A549 (cell line): ENCODE measurements at regions not wholly inside any gene's neighbourhood (a gene's known extent, or its start where the extent isn't known, plus 50 kb on each side); places are given as distances from the start of the nearest gene placed in this dataset.

Source experiments
- ATAC-seq, 2 experiments: fragments of 200-7000 bp in 1 of 2; fragments of >200 bp in 1 of 2; cut with Nextera tagmentation in 1 of 2; cut with Tn5 transposase in 1 of 2; 3 replicates each; pipeline versions ENCODE4 v1.8.0 to v1.9.1; 2018 to 2020; ENCODE audit warnings: mild to moderate bottlenecking in 1 of 2, moderate library complexity in 1 of 2
- CTCF ChIA-PET: fragments of 300-600 bp; sonication (Branson Sonifier 250); formaldehyde crosslinking; extraction: SDS; loops from one replicate; lab custom pipeline; 2021; ENCODE audit warnings: antibody characterized with exemption, inconsistent platforms; lab: Yijun Ruan, JAX
- POLR2A ChIA-PET: fragments of 350-600 bp; formaldehyde crosslinking; extraction: SDS; loops from one replicate; lab custom pipeline; 2021; ENCODE audit warnings: antibody characterized with exemption, inconsistent platforms; lab: Yijun Ruan, JAX
- DNase-seq, 2 experiments: peaks; one replicate each; pipeline versions ENCODE4 v3.0.0 to v3.0.0-alpha.2; 2011 to 2016; ENCODE audit warnings: low read depth in 1 of 2, low spot score in 1 of 2
- FAIRE-seq: peaks from 2 replicates; lab custom pipeline; 2011; peaks lifted over from hg19 to GRCh38; lab: Jason Lieb, UNC
- H3K27ac ChIP-seq, 2 experiments: fragments of >200 bp; sonication (Bioruptor Twin); formaldehyde crosslinking; 3 replicates each; pipeline ENCODE4 v1.5.1; 2016 to 2017
- H3K4me1 ChIP-seq: fragments of >200 bp; sonication (Bioruptor Twin); formaldehyde crosslinking; 3 replicates; pipeline ENCODE4 v1.6.1; 2016
- H3K4me2 ChIP-seq: fragments of >200 bp; sonication (Bioruptor Twin); formaldehyde crosslinking; 3 replicates; pipeline ENCODE4 v1.6.1; 2016
- H3K4me3 ChIP-seq: fragments of >200 bp; sonication (Bioruptor Twin); formaldehyde crosslinking; 3 replicates; pipeline ENCODE4 v1.5.1; 2016
- H3K9me3 ChIP-seq: fragments of >200 bp; sonication (Bioruptor Twin); formaldehyde crosslinking; 3 replicates; pipeline ENCODE4 v1.6.1; 2016
- CBX2 ChIP-seq: fragments of 200-600 bp; sonication (generic); IDR thresholded peaks from 2 replicates; pipeline ENCODE4 v1.6.1; 2016; ENCODE audit warnings: low read depth, mild to moderate bottlenecking, borderline replicate concordance
- CEBPB ChIP-seq, 2 experiments: fragments of >200 bp in 1 of 2; sonication (Bioruptor Twin) in 1 of 2; formaldehyde crosslinking in 1 of 2; IDR thresholded peaks; 2 replicates each; pipeline ENCODE4 v1.6.1; 2012 to 2016
- CHD2 ChIP-seq: fragments of 150-350 bp; IDR thresholded peaks from 2 replicates; pipeline ENCODE4 v1.6.1; 2014; ENCODE audit warnings: low read length; ENCODE audit not compliant: partially characterized antibody
- EP300 ChIP-seq, 2 experiments: fragments of >200 bp; sonication (Bioruptor Twin); formaldehyde crosslinking; IDR thresholded peaks; 2 replicates in 1 of 2; 3 replicates in 1 of 2; pipeline ENCODE4 v1.6.1; 2016 to 2017
- ESRRA ChIP-seq: fragments of 150-350 bp; IDR thresholded peaks from 2 replicates; pipeline ENCODE4 v1.6.1; 2014; ENCODE audit warnings: mild to moderate bottlenecking, low read length, borderline replicate concordance
- FOSB ChIP-seq: fragments of 250-450 bp; sonication (Bioruptor Pico); IDR thresholded peaks from 2 replicates; pipeline ENCODE4 v1.5.0; 2020; ENCODE audit warnings: mild to moderate bottlenecking, moderate library complexity
- FOSL2 ChIP-seq, 2 experiments: fragments of 450-650 bp in 1 of 2; fragments of >200 bp in 1 of 2; sonication (Bioruptor Twin) in 1 of 2; formaldehyde crosslinking; IDR thresholded peaks; 2 replicates each; pipeline versions ENCODE4 v1.5.0 to v1.6.1; 2016 to 2020; ENCODE audit warnings: mild to moderate bottlenecking in 1 of 2, moderate library complexity in 1 of 2
- HOXB13 ChIP-seq: fragments of 250-450 bp; sonication (Bioruptor Pico); IDR thresholded peaks from 2 replicates; pipeline ENCODE4 v1.5.0; 2020; ENCODE audit warnings: low read depth, mild to moderate bottlenecking, moderate library complexity
- MAFK ChIP-seq: fragments of 450-650 bp; IDR thresholded peaks from 2 replicates; pipeline ENCODE4 v1.6.1; 2014; ENCODE audit not compliant: partially characterized antibody
- MAZ ChIP-seq: fragments of 150-350 bp; IDR thresholded peaks from 2 replicates; pipeline ENCODE4 v1.6.1; 2014; ENCODE audit warnings: antibody characterized with exemption, low read depth, low read length, borderline replicate concordance
- NFE2L2 ChIP-seq: fragments of 150-350 bp; conservative IDR thresholded peaks from 2 replicates; pipeline ENCODE4 v1.6.1; 2014; ENCODE audit warnings: low read length
- NR3C1 ChIP-seq: fragments of >200 bp; sonication (Bioruptor Twin); formaldehyde crosslinking; IDR thresholded peaks from 3 replicates; pipeline ENCODE4 v1.6.1; 2017
- PHF8 ChIP-seq: fragments of 200-600 bp; sonication (generic); IDR thresholded peaks from 2 replicates; pipeline ENCODE4 v1.6.1; 2016; ENCODE audit warnings: low read depth, mild to moderate bottlenecking, antibody characterized with exemption, moderate library complexity, borderline replicate concordance
- RAD21 ChIP-seq, 2 experiments: fragments of >200 bp in 1 of 2; sonication (Bioruptor Twin) in 1 of 2; formaldehyde crosslinking in 1 of 2; IDR thresholded peaks in 1 of 2; conservative IDR thresholded peaks in 1 of 2; 2 replicates in 1 of 2; 3 replicates in 1 of 2; pipeline ENCODE4 v1.6.1; 2012 to 2018; ENCODE audit warnings: inconsistent platforms in 1 of 2
- RNF2 ChIP-seq: fragments of 200-600 bp; sonication (generic); IDR thresholded peaks from 2 replicates; pipeline ENCODE4 v1.6.1; 2016; ENCODE audit warnings: low read depth, mild to moderate bottlenecking, antibody characterized with exemption, moderate library complexity, borderline replicate concordance
- TP53 ChIP-seq: fragments of 250-450 bp; sonication (Bioruptor Pico); IDR thresholded peaks from 2 replicates; pipeline ENCODE4 v1.5.0; 2021; ENCODE audit warnings: mild to moderate bottlenecking, moderate library complexity
- ZC3H11A ChIP-seq: fragments of 450-650 bp; IDR thresholded peaks from 2 replicates; pipeline ENCODE4 v1.6.1; 2014; ENCODE audit warnings: antibody characterized with exemption, mild to moderate bottlenecking
- WGBS: methylation state at CpG from one replicate; pipeline ENCODE4 v1.1.6; 2017; ENCODE audit errors: missing lambda C conversion rate; 5-methylcytosine and 5-hydroxymethylcytosine counted together
- TF ChIP-seq, protein P1 (sequence below): fragments of >200 bp; sonication (Bioruptor Twin); formaldehyde crosslinking; IDR thresholded peaks from 2 replicates; pipeline ENCODE4 v1.6.1; 2016
- TF ChIP-seq, protein P2 (sequence below): IDR thresholded peaks from 2 replicates; pipeline ENCODE4 v1.6.1; 2012
- TF ChIP-seq, protein P3 (sequence below): fragments of 250-450 bp; sonication (Bioruptor Pico); IDR thresholded peaks from 2 replicates; pipeline ENCODE4 v1.5.0; 2021; ENCODE audit warnings: mild to moderate bottlenecking, moderate library complexity, borderline replicate concordance
- TF ChIP-seq, protein P4 (sequence below): fragments of >200 bp; sonication (Bioruptor Twin); formaldehyde crosslinking; IDR thresholded peaks from 3 replicates; pipeline ENCODE4 v1.6.1; 2016

DNA sequence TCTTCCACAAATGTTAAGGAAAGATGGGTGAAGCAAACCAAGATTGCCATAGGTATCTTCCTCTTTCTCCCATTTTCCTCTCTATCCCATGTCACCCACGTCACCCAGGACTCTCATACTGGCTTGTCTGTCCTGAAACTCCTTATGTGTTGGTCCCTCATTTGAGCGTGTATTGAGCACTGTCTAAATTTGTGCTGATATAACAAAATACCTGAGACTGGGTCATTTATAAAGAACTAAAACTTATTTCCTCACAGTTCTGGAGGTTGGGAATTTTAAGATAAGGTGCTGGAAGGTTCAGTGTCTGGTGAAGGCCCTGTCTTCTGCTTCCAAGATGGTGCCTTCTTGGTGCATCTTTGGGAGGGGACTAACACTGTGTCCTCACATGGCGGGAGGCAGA lies 186.9 kb upstream of the SLC24A5 start:
- no peak for FAIRE-seq
- ATAC-seq, result no peak
- TF ChIP-seq MAFK, result peak; percentile 43
- no peak for TF ChIP-seq TP53 (CRISPR knock-in tag)
- no peaks in the 10 kb centered on the region for H3K9me3 ChIP-seq
- ChIA-PET CTCF (no interaction called here), POLR2A (no interaction called here)
- DNase-seq, result no peak
- WGBS, result 20% methylated on average over 3 of the region's 3 CpGs
- H3K4me2 ChIP-seq, result no peak overlapping the region
- H3K27ac ChIP-seq, result no peak overlapping the region
- H3K4me3 ChIP-seq, result no peak overlapping the region
- H3K4me1 ChIP-seq, result no peaks in the 10 kb centered on the region

DNA sequence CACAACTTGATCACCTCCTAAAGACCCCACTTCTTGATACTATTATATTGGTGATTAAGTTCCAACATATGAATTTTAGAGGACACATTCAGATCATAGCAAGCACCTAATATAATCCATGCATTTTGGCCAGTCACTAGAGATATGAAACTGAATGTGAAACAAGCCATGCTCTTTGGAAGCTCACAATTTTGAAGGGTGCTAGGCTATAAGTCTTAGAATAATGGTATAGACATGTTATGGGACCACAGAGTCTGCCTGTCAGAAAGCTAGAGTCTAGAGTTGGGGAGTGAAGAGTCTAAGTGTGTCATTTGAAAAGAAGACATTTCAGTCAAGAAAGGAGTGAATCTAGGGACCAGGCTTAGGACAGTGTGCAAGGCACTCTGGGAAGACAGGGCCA lies 186.4 kb upstream of the SLC24A5 start:
- ChIA-PET POLR2A (no interaction called here), CTCF (no interaction called here)
- DNase-seq (no peak), ATAC-seq (no peak), FAIRE-seq (no peak)
- H3K4me3 ChIP-seq, result no peak overlapping the region
- TF ChIP-seq, protein P1, sequence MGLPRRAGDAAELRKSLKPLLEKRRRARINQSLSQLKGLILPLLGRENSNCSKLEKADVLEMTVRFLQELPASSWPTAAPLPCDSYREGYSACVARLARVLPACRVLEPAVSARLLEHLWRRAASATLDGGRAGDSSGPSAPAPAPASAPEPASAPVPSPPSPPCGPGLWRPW, result no peak
- TF ChIP-seq FOSB (no peak), CBX2 (no peak), EP300 (IDR thresholded peaks at IDR 0.05) (no peak), FOSL2 (IDR thresholded peaks at IDR 0.05) (no peak), FOSL2 (CRISPR knock-in tag; IDR thresholded peaks at IDR 0.05) (no peak), CEBPB (IDR thresholded peaks at IDR 0.05) (no peak), HOXB13 (CRISPR knock-in tag) (no peak), NFE2L2 (no peak), MAZ (no peak), RAD21 (conservative IDR thresholded peaks at IDR 0.05 in 1 of 2, IDR thresholded peaks at IDR 0.05 in 1 of 2) (no peak), ESRRA (no peak), MAFK (no peak), RNF2 (no peak), ZC3H11A (no peak), CHD2 (no peak), NR3C1 (no peak)
- TF ChIP-seq, protein P2, sequence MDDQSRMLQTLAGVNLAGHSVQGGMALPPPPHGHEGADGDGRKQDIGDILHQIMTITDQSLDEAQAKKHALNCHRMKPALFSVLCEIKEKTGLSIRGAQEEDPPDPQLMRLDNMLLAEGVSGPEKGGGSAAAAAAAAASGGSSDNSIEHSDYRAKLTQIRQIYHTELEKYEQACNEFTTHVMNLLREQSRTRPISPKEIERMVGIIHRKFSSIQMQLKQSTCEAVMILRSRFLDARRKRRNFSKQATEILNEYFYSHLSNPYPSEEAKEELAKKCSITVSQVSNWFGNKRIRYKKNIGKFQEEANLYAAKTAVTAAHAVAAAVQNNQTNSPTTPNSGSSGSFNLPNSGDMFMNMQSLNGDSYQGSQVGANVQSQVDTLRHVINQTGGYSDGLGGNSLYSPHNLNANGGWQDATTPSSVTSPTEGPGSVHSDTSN, result no peak
- TF ChIP-seq, protein P3, sequence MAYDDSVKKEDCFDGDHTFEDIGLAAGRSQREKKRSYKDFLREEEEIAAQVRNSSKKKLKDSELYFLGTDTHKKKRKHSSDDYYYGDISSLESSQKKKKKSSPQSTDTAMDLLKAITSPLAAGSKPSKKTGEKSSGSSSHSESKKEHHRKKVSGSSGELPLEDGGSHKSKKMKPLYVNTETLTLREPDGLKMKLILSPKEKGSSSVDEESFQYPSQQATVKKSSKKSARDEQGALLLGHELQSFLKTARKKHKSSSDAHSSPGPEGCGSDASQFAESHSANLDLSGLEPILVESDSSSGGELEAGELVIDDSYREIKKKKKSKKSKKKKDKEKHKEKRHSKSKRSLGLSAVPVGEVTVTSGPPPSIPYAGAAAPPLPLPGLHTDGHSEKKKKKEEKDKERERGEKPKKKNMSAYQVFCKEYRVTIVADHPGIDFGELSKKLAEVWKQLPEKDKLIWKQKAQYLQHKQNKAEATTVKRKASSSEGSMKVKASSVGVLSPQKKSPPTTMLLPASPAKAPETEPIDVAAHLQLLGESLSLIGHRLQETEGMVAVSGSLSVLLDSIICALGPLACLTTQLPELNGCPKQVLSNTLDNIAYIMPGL (CRISPR knock-in tag), result no peak
- TF ChIP-seq, protein P4, sequence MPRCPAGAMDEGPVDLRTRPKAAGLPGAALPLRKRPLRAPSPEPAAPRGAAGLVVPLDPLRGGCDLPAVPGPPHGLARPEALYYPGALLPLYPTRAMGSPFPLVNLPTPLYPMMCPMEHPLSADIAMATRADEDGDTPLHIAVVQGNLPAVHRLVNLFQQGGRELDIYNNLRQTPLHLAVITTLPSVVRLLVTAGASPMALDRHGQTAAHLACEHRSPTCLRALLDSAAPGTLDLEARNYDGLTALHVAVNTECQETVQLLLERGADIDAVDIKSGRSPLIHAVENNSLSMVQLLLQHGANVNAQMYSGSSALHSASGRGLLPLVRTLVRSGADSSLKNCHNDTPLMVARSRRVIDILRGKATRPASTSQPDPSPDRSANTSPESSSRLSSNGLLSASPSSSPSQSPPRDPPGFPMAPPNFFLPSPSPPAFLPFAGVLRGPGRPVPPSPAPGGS, result no peak
- no peaks in the 10 kb centered on the region for H3K9me3 ChIP-seq
- H3K27ac ChIP-seq, result no peak overlapping the region
- no peaks in the 10 kb centered on the region for H3K4me1 ChIP-seq
- no peak overlapping the region for H3K4me2 ChIP-seq

DNA sequence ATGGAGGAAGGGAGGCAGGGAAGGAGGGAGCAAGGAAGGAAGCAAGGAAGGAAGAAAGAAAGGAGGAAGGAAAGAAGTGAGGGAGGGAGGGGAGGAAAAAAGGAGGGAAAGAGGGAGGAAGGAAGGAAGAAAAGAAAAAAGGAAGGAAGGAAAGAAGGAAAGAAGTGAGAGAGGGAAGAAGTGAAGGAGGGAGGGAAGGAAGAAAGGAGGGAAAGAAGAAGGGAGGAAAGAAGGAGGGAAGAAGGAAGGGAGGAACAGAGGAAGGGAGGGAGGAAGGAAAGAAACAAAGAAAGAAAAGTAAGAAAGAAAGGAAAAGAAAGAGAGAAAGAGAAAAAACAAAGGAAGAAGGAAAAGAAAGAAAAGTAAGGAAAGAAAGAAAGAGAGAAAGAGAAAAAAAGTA lies 183.0 kb upstream of the SLC24A5 start:
- CTCF ChIA-PET, result no interaction called here
- Histone ChIP-seq H3K4me2 (no peak overlapping the region), H3K4me3 (no peak overlapping the region), H3K27ac (no peak overlapping the region), H3K4me1 (no peaks in the 10 kb centered on the region), H3K9me3 (no peaks in the 10 kb centered on the region)
- no peak for FAIRE-seq
- TF ChIP-seq PHF8 (no peak), EP300 (IDR thresholded peaks at IDR 0.05) (no peak), MAZ (no peak)
- DNase-seq, result no peak
- ATAC-seq, result no peak
- POLR2A ChIA-PET, result no interaction called here
